ENCODE measurements at regions not wholly inside any gene's neighbourhood (a gene's known extent, or its start where the extent isn't known, plus 50 kb on each side); places are given as distances from the start of the nearest gene placed in this dataset.

DNA sequence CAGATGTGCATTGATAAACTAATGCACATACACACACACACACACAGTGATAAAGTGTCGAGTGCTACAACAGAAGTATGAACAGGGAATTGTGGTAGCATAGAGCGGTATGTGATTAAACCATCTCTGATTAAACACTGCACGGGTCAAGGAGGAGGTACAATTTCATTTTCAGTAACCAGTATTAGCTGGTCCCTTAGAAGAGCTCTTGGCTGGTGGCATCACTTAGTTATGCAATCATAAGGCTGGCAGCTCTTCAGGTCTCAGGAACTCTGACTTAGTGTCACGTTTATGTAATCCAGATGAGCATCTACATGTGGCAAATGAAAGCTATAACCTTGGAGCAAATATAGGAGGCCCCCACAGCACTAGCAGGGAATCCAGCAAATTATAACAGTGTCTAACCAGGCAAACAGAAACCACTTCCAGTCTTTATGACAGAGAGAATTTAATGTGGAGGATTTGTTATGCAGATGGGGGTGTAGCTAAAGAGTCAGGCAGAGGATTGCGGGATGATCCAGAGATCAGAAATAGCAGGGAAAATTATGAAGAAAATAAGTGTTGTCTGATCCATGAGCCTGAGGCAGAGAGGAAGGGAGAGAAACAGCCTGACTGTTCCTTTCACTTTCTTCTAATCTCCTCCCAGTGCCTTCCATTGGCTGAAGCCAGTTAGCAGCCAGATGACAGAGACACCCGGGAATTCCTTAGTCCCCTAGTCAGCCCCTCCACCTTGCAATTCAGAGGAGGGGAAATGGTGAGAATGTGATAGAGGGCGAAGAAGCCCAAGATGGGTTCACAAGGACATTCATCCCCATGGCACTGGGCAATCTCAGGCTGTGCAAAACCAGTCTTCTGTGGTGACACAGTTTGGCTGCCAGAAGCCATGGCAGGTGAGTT lies 533.1 kb upstream of the TENM4 start:
- Histone ChIP-seq H3K79me2 (no peaks in the 10 kb centered on the region), H3K27ac (no peak overlapping the region), H3K4me3 (no peak overlapping the region), H4K20me1 (ENCODE audit: insufficient read depth, poor library complexity, severe bottlenecking) (no peaks in the 10 kb centered on the region), H3K27me3 (no peaks in the 10 kb centered on the region), H3K9me3 (ENCODE audit: low read depth) (no peaks in the 10 kb centered on the region), H3K4me1 (ENCODE audit: insufficient read depth) (no peaks in the 10 kb centered on the region), H2AFZ (peak overlapping the region; percentile 20), H3K9me2 (replicated peaks; ENCODE audit: insufficient read depth) (no peaks in the 10 kb centered on the region), H3K36me3 (replicated peaks; ENCODE audit: insufficient read depth, low read depth) (no peaks in the 10 kb centered on the region), H3K4me2 (peak overlapping the region; percentile 35)
- no peak for DNase-seq (ENCODE audit: low spot score)
- WGBS (ENCODE audit: low lambda C conversion rate, missing lambda C conversion rate), result 65% methylated on average over 7 of the region's 7 CpGs
- no peak for TF ChIP-seq EZH2 (IDR thresholded peaks at IDR 0.05; ENCODE audit: borderline replicate concordance)
- TF ChIP-seq CTCF (IDR thresholded peaks at IDR 0.05; ENCODE audit: poor library complexity), result no peak
- TF ChIP-seq EZH2phosphoT487 (IDR thresholded peaks at IDR 0.05; ENCODE audit: low read depth, severe bottlenecking, unreplicated experiment), result no peak

DNA sequence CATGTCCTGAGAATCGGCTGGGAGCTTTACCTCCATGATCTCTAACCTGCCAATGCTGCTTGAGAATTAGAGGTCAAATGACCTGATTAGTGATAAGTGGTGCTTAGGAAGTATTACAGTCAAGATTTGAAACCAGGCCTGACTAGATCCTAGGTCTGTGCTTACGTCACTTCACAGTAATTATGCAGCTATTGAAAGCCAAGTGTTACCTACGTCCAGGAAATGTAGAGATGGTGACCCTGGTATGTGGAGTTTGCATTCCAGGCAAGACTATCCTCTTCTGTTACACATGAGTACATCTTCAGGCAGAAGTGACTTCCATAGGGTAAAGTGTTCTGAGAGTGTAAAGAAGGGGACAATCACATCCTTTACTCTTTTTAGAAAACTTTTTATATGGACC lies 530.4 kb upstream of the TENM4 start:
- TF ChIP-seq EZH2phosphoT487 (IDR thresholded peaks at IDR 0.05; ENCODE audit: low read depth, severe bottlenecking, unreplicated experiment) (no peak), EZH2 (IDR thresholded peaks at IDR 0.05; ENCODE audit: borderline replicate concordance) (no peak), CTCF (IDR thresholded peaks at IDR 0.05; ENCODE audit: poor library complexity) (no peak)
- Histone ChIP-seq H2AFZ (no peak overlapping the region), H3K27ac (no peak overlapping the region), H3K79me2 (no peaks in the 10 kb centered on the region), H3K27me3 (no peaks in the 10 kb centered on the region), H3K4me3 (no peak overlapping the region), H3K4me1 (ENCODE audit: insufficient read depth) (no peaks in the 10 kb centered on the region), H3K9me3 (ENCODE audit: low read depth) (no peaks in the 10 kb centered on the region), H3K4me2 (no peak overlapping the region), H3K36me3 (replicated peaks; ENCODE audit: insufficient read depth, low read depth) (no peaks in the 10 kb centered on the region), H4K20me1 (ENCODE audit: insufficient read depth, poor library complexity, severe bottlenecking) (no peaks in the 10 kb centered on the region), H3K9me2 (replicated peaks; ENCODE audit: insufficient read depth) (no peaks in the 10 kb centered on the region)
- 74% methylated on average over 3 of the region's 3 CpGs for WGBS (ENCODE audit: low lambda C conversion rate, missing lambda C conversion rate)
- no peak for DNase-seq (ENCODE audit: low spot score)

DNA sequence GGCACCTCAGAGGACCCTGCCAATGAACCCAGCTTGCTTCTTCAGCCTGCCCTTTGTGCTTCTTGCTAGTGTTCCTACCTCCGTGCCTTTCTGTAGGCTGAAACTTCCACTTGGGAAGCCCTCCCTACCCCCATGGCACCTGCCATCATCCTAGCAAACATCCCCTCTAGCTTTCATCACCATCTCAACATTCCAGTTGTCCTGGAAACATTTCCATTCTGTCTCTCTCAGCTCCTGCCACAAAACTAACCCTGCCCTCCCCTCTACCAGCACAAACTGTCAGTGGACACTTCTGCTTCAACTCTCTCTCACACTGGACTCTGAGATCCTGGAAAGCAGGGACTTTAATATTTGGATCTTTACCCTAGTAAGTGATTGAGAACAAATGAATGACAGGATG lies 525.8 kb upstream of the TENM4 start:
- Histone ChIP-seq H3K36me3 (replicated peaks; ENCODE audit: insufficient read depth, low read depth) (no peaks in the 10 kb centered on the region), H3K4me2 (no peak overlapping the region), H2AFZ (no peak overlapping the region), H3K9me3 (ENCODE audit: low read depth) (no peaks in the 10 kb centered on the region), H3K9me2 (replicated peaks; ENCODE audit: insufficient read depth) (no peaks in the 10 kb centered on the region), H3K27ac (no peak overlapping the region), H3K79me2 (no peaks in the 10 kb centered on the region), H3K4me3 (no peak overlapping the region), H3K27me3 (no peaks in the 10 kb centered on the region), H3K4me1 (ENCODE audit: insufficient read depth) (no peaks in the 10 kb centered on the region), H4K20me1 (ENCODE audit: insufficient read depth, poor library complexity, severe bottlenecking) (no peaks in the 10 kb centered on the region)
- WGBS (ENCODE audit: low lambda C conversion rate, missing lambda C conversion rate), result 71% methylated on average over 1 of the region's 1 CpG
- DNase-seq (ENCODE audit: low spot score), result no peak
- TF ChIP-seq EZH2 (IDR thresholded peaks at IDR 0.05; ENCODE audit: borderline replicate concordance), result no peak
- TF ChIP-seq EZH2phosphoT487 (IDR thresholded peaks at IDR 0.05; ENCODE audit: low read depth, severe bottlenecking, unreplicated experiment), result no peak
- no peak for TF ChIP-seq CTCF (IDR thresholded peaks at IDR 0.05; ENCODE audit: poor library complexity)
